HEK293 (cell line): ENCODE measurements at regions not wholly inside any gene's neighbourhood (a gene's known extent, or its start where the extent isn't known, plus 50 kb on each side); places are given as distances from the start of the nearest gene placed in this dataset.

ENCODE experiments used
- CTCF ChIP-seq: fragments of 450-650 bp; formaldehyde crosslinking; IDR thresholded peaks from 2 replicates; pipeline ENCODE4 v1.5.1; 2016; ENCODE audit warnings: missing biosample characterization, missing genetic modification characterization
- TCF7L2 ChIP-seq: IDR thresholded peaks from 2 replicates; pipeline ENCODE4 v1.6.1; 2011; ENCODE audit warnings: low read depth, mild to moderate bottlenecking, inconsistent platforms, low read length, moderate library complexity, borderline replicate concordance
- ZBTB1 ChIP-seq: fragments of 450-650 bp; formaldehyde crosslinking; IDR thresholded peaks from 2 replicates; pipeline ENCODE4 v1.5.1; 2016; ENCODE audit warnings: missing biosample characterization, missing genetic modification characterization
- ZBTB48 ChIP-seq: fragments of 450-650 bp; formaldehyde crosslinking; IDR thresholded peaks from 2 replicates; pipeline ENCODE4 v1.5.1; 2016; ENCODE audit warnings: missing biosample characterization, missing genetic modification characterization
- ZNF302 ChIP-seq: fragments of 450-650 bp; formaldehyde crosslinking; IDR thresholded peaks from 2 replicates; pipeline ENCODE4 v1.5.1; 2016; ENCODE audit warnings: missing biosample characterization, missing genetic modification characterization, low read depth
- TF ChIP-seq, protein P1 (sequence below): fragments of 450-650 bp; formaldehyde crosslinking; IDR thresholded peaks from 2 replicates; pipeline ENCODE4 v1.5.1; 2016; ENCODE audit warnings: missing biosample characterization, missing genetic modification characterization
- TF ChIP-seq, protein P2 (sequence below): fragments of 450-650 bp; formaldehyde crosslinking; IDR thresholded peaks from 2 replicates; pipeline ENCODE4 v1.5.1; 2016; ENCODE audit warnings: missing biosample characterization, missing genetic modification characterization
- TF ChIP-seq, protein P3 (sequence below): fragments of 450-650 bp; formaldehyde crosslinking; IDR thresholded peaks from 2 replicates; pipeline ENCODE4 v1.5.1; 2016; ENCODE audit warnings: missing biosample characterization, missing genetic modification characterization

DNA sequence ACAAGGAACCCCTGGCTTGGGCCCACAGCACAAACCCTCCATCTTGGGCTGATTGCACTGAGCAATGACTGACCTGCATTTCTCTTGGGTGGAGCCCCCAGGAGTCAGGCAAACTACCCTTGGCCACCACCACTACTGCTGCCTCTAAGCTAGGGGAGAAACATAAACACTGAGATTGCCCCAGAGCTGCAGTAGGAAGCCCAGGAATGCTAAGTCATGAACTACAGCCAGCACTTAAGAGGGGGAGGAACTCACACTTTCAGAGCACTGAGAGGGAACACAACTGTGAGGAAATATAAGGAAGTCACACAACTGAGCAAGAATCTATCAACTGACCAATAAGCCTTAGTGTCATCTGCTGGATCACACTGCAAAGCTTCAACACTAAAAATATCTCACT, 111.6 kb upstream of the PPP3CA start:
- TF ChIP-seq CTCF = no peak
- no peak for TF ChIP-seq ZBTB48
- no peak for TF ChIP-seq ZNF302
- TF ChIP-seq TCF7L2 = no peak
- no peak for TF ChIP-seq ZBTB1 (tag by site-specific recombination)
- TF ChIP-seq, protein P1, sequence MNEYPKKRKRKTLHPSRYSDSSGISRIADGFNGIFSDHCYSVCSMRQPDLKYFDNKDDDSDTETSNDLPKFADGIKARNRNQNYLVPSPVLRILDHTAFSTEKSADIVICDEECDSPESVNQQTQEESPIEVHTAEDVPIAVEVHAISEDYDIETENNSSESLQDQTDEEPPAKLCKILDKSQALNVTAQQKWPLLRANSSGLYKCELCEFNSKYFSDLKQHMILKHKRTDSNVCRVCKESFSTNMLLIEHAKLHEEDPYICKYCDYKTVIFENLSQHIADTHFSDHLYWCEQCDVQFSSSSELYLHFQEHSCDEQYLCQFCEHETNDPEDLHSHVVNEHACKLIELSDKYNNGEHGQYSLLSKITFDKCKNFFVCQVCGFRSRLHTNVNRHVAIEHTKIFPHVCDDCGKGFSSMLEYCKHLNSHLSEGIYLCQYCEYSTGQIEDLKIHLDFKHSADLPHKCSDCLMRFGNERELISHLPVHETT (tag by site-specific recombination) = no peak
- TF ChIP-seq, protein P2, sequence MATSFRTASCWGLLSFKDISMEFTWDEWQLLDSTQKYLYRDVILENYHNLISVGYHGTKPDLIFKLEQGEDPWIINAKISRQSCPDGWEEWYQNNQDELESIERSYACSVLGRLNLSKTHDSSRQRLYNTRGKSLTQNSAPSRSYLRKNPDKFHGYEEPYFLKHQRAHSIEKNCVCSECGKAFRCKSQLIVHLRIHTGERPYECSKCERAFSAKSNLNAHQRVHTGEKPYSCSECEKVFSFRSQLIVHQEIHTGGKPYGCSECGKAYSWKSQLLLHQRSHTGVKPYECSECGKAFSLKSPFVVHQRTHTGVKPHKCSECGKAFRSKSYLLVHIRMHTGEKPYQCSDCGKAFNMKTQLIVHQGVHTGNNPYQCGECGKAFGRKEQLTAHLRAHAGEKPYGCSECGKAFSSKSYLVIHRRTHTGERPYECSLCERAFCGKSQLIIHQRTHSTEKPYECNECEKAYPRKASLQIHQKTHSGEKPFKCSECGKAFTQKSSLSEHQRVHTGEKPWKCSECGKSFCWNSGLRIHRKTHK (tag by site-specific recombination) = no peak
- TF ChIP-seq, protein P3, sequence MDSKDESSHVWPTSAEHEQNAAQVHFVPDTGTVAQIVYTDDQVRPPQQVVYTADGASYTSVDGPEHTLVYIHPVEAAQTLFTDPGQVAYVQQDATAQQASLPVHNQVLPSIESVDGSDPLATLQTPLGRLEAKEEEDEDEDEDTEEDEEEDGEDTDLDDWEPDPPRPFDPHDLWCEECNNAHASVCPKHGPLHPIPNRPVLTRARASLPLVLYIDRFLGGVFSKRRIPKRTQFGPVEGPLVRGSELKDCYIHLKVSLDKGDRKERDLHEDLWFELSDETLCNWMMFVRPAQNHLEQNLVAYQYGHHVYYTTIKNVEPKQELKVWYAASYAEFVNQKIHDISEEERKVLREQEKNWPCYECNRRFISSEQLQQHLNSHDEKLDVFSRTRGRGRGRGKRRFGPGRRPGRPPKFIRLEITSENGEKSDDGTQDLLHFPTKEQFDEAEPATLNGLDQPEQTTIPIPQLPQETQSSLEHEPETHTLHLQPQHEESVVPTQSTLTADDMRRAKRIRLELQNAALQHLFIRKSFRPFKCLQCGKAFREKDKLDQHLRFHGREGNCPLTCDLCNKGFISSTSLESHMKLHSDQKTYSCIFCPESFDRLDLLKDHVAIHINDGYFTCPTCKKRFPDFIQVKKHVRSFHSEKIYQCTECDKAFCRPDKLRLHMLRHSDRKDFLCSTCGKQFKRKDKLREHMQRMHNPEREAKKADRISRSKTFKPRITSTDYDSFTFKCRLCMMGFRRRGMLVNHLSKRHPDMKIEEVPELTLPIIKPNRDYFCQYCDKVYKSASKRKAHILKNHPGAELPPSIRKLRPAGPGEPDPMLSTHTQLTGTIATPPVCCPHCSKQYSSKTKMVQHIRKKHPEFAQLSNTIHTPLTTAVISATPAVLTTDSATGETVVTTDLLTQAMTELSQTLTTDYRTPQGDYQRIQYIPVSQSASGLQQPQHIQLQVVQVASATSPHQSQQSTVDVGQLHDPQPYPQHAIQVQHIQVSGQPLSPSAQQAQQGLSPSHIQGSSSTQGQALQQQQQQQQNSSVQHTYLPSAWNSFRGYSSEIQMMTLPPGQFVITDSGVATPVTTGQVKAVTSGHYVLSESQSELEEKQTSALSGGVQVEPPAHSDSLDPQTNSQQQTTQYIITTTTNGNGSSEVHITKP (tag by site-specific recombination) = no peak
